PC-3 (cell line): ENCODE measurements at regions not wholly inside any gene's neighbourhood (a gene's known extent, or its start where the extent isn't known, plus 50 kb on each side); places are given as distances from the start of the nearest gene placed in this dataset.

Experiments
- ATAC-seq: fragments of 200-7000 bp; cut with Tn5 transposase; 2 replicates; pipeline ENCODE4 v1.9.1; 2020; ENCODE audit warnings: mild to moderate bottlenecking, moderate library complexity
- BruUV-seq: library from RNA; stranded (reverse); fragments of 400-500 nt; replicated peaks from 2 replicates; lab custom pipeline; 2021; lab: Mats Ljungman, UMichigan
- CTCF ChIA-PET: fragments of 300-600 bp; sonication (Branson Sonifier 250); formaldehyde crosslinking; loops from one replicate; lab custom pipeline; 2022; ENCODE audit warnings: antibody characterized with exemption; lab: Charles Lee
- POLR2A ChIA-PET: fragments of 300-600 bp; sonication (Branson Sonifier 250); formaldehyde crosslinking; loops from one replicate; lab custom pipeline; 2022; ENCODE audit warnings: antibody characterized with exemption; ENCODE audit not compliant: unreplicated experiment; lab: Charles Lee
- DNase-seq: peaks from one replicate; pipeline ENCODE4 v3.0.0-alpha.2; 2015
- H2AFZ ChIP-seq: fragments of 300-600 bp; sonication (generic); 2 replicates; pipeline ENCODE4 v1.6.0; 2016; ENCODE audit warnings: antibody characterized with exemption, low read length
- H3F3A ChIP-seq: fragments of 300-600 bp; sonication (generic); one replicate; pipeline ENCODE4 v1.6.0; 2017; ENCODE audit warnings: antibody characterized with exemption, low read length, control low read depth, mild to moderate bottlenecking; ENCODE audit not compliant: unreplicated experiment
- H3K27ac ChIP-seq: fragments of 300-600 bp; sonication (generic); 2 replicates; pipeline ENCODE4 v1.5.1; 2016; ENCODE audit warnings: mild to moderate bottlenecking, low read length
- H3K27me3 ChIP-seq: fragments of 300-600 bp; sonication (generic); 2 replicates; pipeline ENCODE4 v1.6.1; 2016; ENCODE audit warnings: low read length, mixed read lengths
- H3K36me3 ChIP-seq: fragments of 300-600 bp; sonication (generic); 2 replicates; pipeline ENCODE4 v1.6.1; 2016; ENCODE audit warnings: low read depth, mixed run types, low read length, mixed read lengths
- H3K4me1 ChIP-seq: fragments of 300-600 bp; sonication (generic); 2 replicates; pipeline ENCODE4 v1.5.1; 2016; ENCODE audit warnings: low read length; ENCODE audit not compliant: insufficient read depth
- H3K4me2 ChIP-seq: fragments of 300-600 bp; sonication (generic); 2 replicates; pipeline ENCODE4 v1.6.0; 2016; ENCODE audit warnings: low read length
- H3K4me3 ChIP-seq: fragments of 300-600 bp; sonication (generic); 2 replicates; pipeline ENCODE4 v1.5.1; 2016; ENCODE audit warnings: mild to moderate bottlenecking, low read length, mixed read lengths
- H3K79me2 ChIP-seq: fragments of 300-600 bp; sonication (generic); 2 replicates; pipeline ENCODE4 v1.6.1; 2017; ENCODE audit warnings: low read length, mixed read lengths
- H3K9ac ChIP-seq: fragments of 300-600 bp; sonication (generic); 2 replicates; pipeline ENCODE4 v1.6.0; 2016; ENCODE audit warnings: mild to moderate bottlenecking, low read length
- H3K9me2 ChIP-seq: fragments of 300-600 bp; sonication (generic); replicated peaks from 2 replicates; pipeline ENCODE4 v1.6.1; 2016; ENCODE audit warnings: mixed run types, low read length, mixed read lengths
- H3K9me3 ChIP-seq: fragments of 300-600 bp; sonication (generic); 2 replicates; pipeline ENCODE4 v1.6.1; 2016; ENCODE audit warnings: low read length, mixed read lengths
- H4K20me1 ChIP-seq: fragments of 300-600 bp; sonication (generic); 2 replicates; pipeline ENCODE4 v1.6.1; 2016; ENCODE audit warnings: low read length, mixed read lengths
- EZH2 ChIP-seq: fragments of 300-600 bp; sonication (generic); IDR thresholded peaks from one replicate; pipeline ENCODE4 v1.6.1; 2017; ENCODE audit warnings: antibody characterized with exemption, mild to moderate bottlenecking, low read length; ENCODE audit not compliant: unreplicated experiment
- EZH2phosphoT487 ChIP-seq: fragments of 300-600 bp; sonication (generic); IDR thresholded peaks from 2 replicates; pipeline ENCODE4 v1.6.1; 2018; ENCODE audit warnings: mild to moderate bottlenecking, antibody characterized with exemption, low read length, borderline replicate concordance
- intact Hi-C: fragments of 100-400 bp; cut with micrococcal nuclease; formaldehyde crosslinking; loops from 2 replicates; pipeline ENCODE4 v1.9.0; 2023
- TF ChIP-seq, protein P1 (sequence below): fragments of 300-600 bp; sonication (generic); conservative IDR thresholded peaks from 2 replicates; pipeline ENCODE4 v1.5.1; 2017; ENCODE audit warnings: antibody characterized with exemption, low read depth, mild to moderate bottlenecking, low read length

DNA sequence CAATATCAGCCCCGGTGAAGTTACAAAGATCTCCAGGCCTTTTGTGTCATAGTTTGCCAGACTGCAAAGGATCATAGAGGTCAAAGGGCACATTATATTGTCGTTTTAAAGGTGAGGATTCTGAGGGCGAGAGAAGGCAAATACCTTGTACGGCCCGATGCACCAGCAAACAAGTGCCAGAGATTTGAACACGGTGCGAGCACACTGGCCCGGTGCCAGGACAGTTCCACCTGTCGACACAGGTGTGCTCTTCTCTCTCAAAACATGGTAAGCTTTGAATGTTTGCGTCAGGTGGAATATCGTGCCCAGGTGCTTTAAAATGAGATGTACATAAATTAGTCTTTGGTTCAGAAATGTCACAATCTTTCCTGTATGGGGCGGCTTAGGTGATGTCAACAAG, 776.1 kb upstream of the ID2 start:
- H3K9ac ChIP-seq, result no peak overlapping the region
- H4K20me1 ChIP-seq, result no peaks in the 10 kb centered on the region
- ATAC-seq, result no peak
- H3K36me3 ChIP-seq, result no peaks in the 10 kb centered on the region
- intact Hi-C loops, result no loop called here
- no peak overlapping the region for H3K4me2 ChIP-seq
- no TSS peak for BruUV-seq
- H3K4me3 ChIP-seq, result no peak overlapping the region
- ChIA-PET CTCF (no interaction called here), POLR2A (no interaction called here)
- H3K4me1 ChIP-seq, result no peaks in the 10 kb centered on the region
- no peaks in the 10 kb centered on the region for H3K27me3 ChIP-seq
- no peaks in the 10 kb centered on the region for H3K79me2 ChIP-seq
- no peak for DNase-seq
- no peaks in the 10 kb centered on the region for H3K9me3 ChIP-seq
- no peak overlapping the region for H2AFZ ChIP-seq
- H3F3A ChIP-seq, result no peaks in the 10 kb centered on the region
- no peak overlapping the region for H3K27ac ChIP-seq
- no peak for TF ChIP-seq EZH2phosphoT487
- TF ChIP-seq, protein P1, sequence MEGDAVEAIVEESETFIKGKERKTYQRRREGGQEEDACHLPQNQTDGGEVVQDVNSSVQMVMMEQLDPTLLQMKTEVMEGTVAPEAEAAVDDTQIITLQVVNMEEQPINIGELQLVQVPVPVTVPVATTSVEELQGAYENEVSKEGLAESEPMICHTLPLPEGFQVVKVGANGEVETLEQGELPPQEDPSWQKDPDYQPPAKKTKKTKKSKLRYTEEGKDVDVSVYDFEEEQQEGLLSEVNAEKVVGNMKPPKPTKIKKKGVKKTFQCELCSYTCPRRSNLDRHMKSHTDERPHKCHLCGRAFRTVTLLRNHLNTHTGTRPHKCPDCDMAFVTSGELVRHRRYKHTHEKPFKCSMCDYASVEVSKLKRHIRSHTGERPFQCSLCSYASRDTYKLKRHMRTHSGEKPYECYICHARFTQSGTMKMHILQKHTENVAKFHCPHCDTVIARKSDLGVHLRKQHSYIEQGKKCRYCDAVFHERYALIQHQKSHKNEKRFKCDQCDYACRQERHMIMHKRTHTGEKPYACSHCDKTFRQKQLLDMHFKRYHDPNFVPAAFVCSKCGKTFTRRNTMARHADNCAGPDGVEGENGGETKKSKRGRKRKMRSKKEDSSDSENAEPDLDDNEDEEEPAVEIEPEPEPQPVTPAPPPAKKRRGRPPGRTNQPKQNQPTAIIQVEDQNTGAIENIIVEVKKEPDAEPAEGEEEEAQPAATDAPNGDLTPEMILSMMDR, result no peak
- no peak for TF ChIP-seq EZH2
- no peaks in the 10 kb centered on the region for H3K9me2 ChIP-seq

DNA sequence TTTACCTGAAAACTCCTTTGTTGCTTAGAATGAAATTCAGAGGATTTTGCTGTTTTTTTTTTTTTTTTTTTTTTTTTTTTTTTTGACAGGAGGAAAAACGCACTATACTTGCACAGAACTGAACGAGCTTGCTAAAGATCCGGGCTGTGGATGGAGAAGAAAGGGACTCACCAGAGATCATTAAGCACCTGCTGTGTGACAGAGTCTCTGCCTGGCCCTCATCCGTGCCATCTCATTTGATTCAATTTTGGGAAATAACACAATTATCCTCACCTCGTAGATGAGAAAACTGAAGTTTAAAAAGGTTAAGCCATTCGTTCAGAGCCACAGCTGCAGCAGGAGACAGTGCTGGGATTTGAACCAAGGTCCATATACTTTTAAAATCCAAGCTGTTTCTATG, 775.4 kb upstream of the ID2 start:
- intact Hi-C loops, result no loop called here
- no peak for DNase-seq
- BruUV-seq, result no TSS peak
- TF ChIP-seq, protein P1, result no peak
- TF ChIP-seq EZH2phosphoT487 (no peak), EZH2 (no peak)
- Histone ChIP-seq H3K4me2 (no peak overlapping the region), H2AFZ (no peak overlapping the region), H3K9me3 (no peaks in the 10 kb centered on the region), H3K9ac (no peak overlapping the region), H3F3A (no peaks in the 10 kb centered on the region), H3K36me3 (no peaks in the 10 kb centered on the region), H3K27ac (no peak overlapping the region), H3K4me1 (no peaks in the 10 kb centered on the region), H3K4me3 (no peak overlapping the region), H3K79me2 (no peaks in the 10 kb centered on the region), H3K27me3 (no peaks in the 10 kb centered on the region), H4K20me1 (no peaks in the 10 kb centered on the region), H3K9me2 (no peaks in the 10 kb centered on the region)
- POLR2A ChIA-PET, result no interaction called here
- ATAC-seq, result no peak
- CTCF ChIA-PET, result no interaction called here

DNA sequence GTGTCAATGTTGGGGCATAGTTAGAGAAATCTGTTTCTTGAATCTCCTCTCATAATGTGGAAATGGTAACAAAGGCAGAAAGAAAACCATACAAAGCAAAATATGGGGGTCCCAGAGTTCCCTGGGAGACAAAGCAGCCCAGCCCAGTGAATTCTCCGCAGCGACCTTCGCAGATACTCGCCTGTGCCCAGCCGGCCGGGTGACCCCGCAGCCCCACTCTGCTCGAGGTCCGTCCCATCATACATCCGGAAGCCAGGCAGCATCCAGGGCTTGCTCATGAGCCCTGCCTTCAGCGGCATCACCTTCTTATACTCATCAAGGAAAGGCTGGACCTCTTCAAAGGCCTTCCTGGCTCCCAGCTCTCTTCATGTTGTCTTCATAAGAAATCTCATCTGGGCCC, 774.8 kb upstream of the ID2 start:
- Histone ChIP-seq H3K36me3 (no peaks in the 10 kb centered on the region), H3F3A (no peaks in the 10 kb centered on the region), H3K9me2 (no peaks in the 10 kb centered on the region), H3K4me1 (no peaks in the 10 kb centered on the region), H2AFZ (no peak overlapping the region), H3K79me2 (no peaks in the 10 kb centered on the region), H3K4me2 (no peak overlapping the region), H4K20me1 (no peaks in the 10 kb centered on the region), H3K27ac (no peak overlapping the region), H3K4me3 (no peak overlapping the region), H3K27me3 (no peaks in the 10 kb centered on the region), H3K9ac (no peak overlapping the region), H3K9me3 (no peaks in the 10 kb centered on the region)
- TF ChIP-seq EZH2 (no peak), EZH2phosphoT487 (no peak)
- TF ChIP-seq, protein P1, result no peak
- intact Hi-C loops, result no loop called here
- no TSS peak for BruUV-seq
- DNase-seq (no peak), ATAC-seq (no peak)
- POLR2A ChIA-PET, result no interaction called here
- CTCF ChIA-PET, result no interaction called here
